SK-N-MC (cell line): ENCODE measurements at regions not wholly inside any gene's neighbourhood (a gene's known extent, or its start where the extent isn't known, plus 50 kb on each side); places are given as distances from the start of the nearest gene placed in this dataset.

Experiments used
- EZH2 ChIP-seq: fragments of 200-600 bp; sonication (generic); IDR thresholded peaks from one replicate; pipeline ENCODE4 v1.6.1; 2017; ENCODE audit warnings: antibody characterized with exemption
- POLR2AphosphoS5 ChIP-seq: IDR thresholded peaks from 2 replicates; pipeline ENCODE4 v1.6.1; 2012; ENCODE audit warnings: mild to moderate bottlenecking, low read depth, low read length, borderline replicate concordance

GRCh38 chr20:39302312-39302711, 340.2 kb downstream of the DHX35 start:
- TF ChIP-seq POLR2AphosphoS5, result no peak
- TF ChIP-seq EZH2, result no peak
